Kidney (tissue), 13 donors: ENCODE measurements at regions not wholly inside any gene's neighbourhood (a gene's known extent, or its start where the extent isn't known, plus 50 kb on each side); places are given as distances from the start of the nearest gene placed in this dataset.

ENCODE experiments used
- DNase-seq, 5 donors: peaks; one replicate each; pipeline ENCODE4 v3.0.0-alpha.2; 2013 to 2020
- FAIRE-seq: peaks from 2 replicates; lab custom pipeline; 2012; peaks lifted over from hg19 to GRCh38; lab: Jason Lieb, UNC
- H3K27ac ChIP-seq, 2 donors: one replicate each; pipeline ENCODE4 v1.7.0; 2013; ENCODE audit warnings: low read depth in 2 of 2, low read length in 2 of 2, inconsistent platforms in 1 of 2
- H3K27me3 ChIP-seq: one replicate; pipeline ENCODE4 v1.7.1; 2013; ENCODE audit warnings: low read length, inconsistent platforms; ENCODE audit not compliant: control insufficient read depth, insufficient read depth
- H3K36me3 ChIP-seq, 3 donors: one replicate each; pipeline versions ENCODE4 v1.7.0 to v1.7.1; 2013; ENCODE audit warnings: low read length in 3 of 3, control low read depth in 1 of 3, inconsistent platforms in 1 of 3; ENCODE audit not compliant: insufficient read depth in 3 of 3, control insufficient read depth in 2 of 3
- H3K4me1 ChIP-seq, 3 donors: one replicate each; pipeline versions ENCODE4 v1.7.0 to v1.7.1; 2013; ENCODE audit warnings: low read length in 3 of 3, inconsistent platforms in 1 of 3, low read depth in 1 of 3; ENCODE audit not compliant: control insufficient read depth in 2 of 3, insufficient read depth in 2 of 3
- H3K4me3 ChIP-seq, 3 donors: one replicate each; pipeline versions ENCODE4 v1.7.0 to v1.8.1; 2013; ENCODE audit warnings: low read length in 3 of 3, control low read depth in 1 of 3, inconsistent platforms in 1 of 3
- H3K9ac ChIP-seq, 3 donors: one replicate each; pipeline versions ENCODE4 v1.7.0 to v1.7.1; 2013; ENCODE audit warnings: low read length in 3 of 3, control low read depth in 1 of 3, inconsistent platforms in 1 of 3
- H3K9me3 ChIP-seq, 3 donors: one replicate each; pipeline versions ENCODE4 v1.7.0 to v1.7.1; 2013; ENCODE audit warnings: low read length in 3 of 3, control low read depth in 1 of 3, inconsistent platforms in 1 of 3; ENCODE audit not compliant: control insufficient read depth in 2 of 3, insufficient read depth in 1 of 3
- intact Hi-C: fragments of 100-400 bp; cut with DNase I; formaldehyde crosslinking; loops from one replicate; pipeline ENCODE4 v1.11.1; 2022
- TF ChIP-seq, protein P1 (sequence below): IDR thresholded peaks from 3 replicates; pipeline ENCODE4 v1.5.1; 2012; ENCODE audit warnings: mild to moderate bottlenecking, moderate library complexity, borderline replicate concordance; ENCODE audit not compliant: insufficient read depth; ENCODE audit errors: extremely low read depth
- donor health status: control.
- donor health status: control.
- donor health status: control.
- donor health status: control.
- donor health status: control.
- donor health status: DM: yes; HTN: yes; CAD: no.
- donor health status: Normal renal cell carcinoma (clear cell type).

- H3K9me3 ChIP-seq = no peaks in the 10 kb centered on the region
- TF ChIP-seq, protein P1, sequence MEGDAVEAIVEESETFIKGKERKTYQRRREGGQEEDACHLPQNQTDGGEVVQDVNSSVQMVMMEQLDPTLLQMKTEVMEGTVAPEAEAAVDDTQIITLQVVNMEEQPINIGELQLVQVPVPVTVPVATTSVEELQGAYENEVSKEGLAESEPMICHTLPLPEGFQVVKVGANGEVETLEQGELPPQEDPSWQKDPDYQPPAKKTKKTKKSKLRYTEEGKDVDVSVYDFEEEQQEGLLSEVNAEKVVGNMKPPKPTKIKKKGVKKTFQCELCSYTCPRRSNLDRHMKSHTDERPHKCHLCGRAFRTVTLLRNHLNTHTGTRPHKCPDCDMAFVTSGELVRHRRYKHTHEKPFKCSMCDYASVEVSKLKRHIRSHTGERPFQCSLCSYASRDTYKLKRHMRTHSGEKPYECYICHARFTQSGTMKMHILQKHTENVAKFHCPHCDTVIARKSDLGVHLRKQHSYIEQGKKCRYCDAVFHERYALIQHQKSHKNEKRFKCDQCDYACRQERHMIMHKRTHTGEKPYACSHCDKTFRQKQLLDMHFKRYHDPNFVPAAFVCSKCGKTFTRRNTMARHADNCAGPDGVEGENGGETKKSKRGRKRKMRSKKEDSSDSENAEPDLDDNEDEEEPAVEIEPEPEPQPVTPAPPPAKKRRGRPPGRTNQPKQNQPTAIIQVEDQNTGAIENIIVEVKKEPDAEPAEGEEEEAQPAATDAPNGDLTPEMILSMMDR = no peak
- no peak overlapping the region for H3K27ac ChIP-seq
- DNase-seq (peak in 1 of 5 donors; percentile 53), FAIRE-seq (peak; percentile 92)
- H3K27me3 ChIP-seq = no peaks in the 10 kb centered on the region
- intact Hi-C loops = no loop called here
- no peak overlapping the region for H3K4me3 ChIP-seq
- no peaks in the 10 kb centered on the region for H3K36me3 ChIP-seq
- H3K9ac ChIP-seq = no peak overlapping the region
- no peaks in the 10 kb centered on the region for H3K4me1 ChIP-seq
These were observed 271.6 kb upstream of the RND3 start for GRCh38 chr2:150759106-150759505.

DNA sequence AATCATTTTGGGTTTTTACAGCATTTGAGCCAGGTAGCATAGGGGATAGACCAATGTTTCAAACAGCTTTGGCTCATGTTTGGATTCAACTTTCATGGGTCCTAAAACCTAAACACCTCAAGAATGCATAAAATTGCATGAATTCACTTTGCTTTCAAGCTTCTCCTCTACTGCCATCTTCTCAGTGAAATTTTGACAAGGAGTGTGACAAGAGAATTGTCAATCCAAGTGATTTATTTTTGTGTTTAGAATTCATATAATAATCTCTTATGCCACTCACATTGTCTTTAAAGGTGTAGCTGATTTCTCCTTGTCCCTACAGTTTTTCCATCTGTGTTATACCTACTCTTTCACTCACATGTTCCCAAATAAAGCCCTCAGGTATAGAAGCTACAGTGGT is 264.8 kb upstream of the RND3 start:
- intact Hi-C loops = no loop called here
- no peaks in the 10 kb centered on the region for H3K36me3 ChIP-seq
- no peak overlapping the region for H3K4me3 ChIP-seq
- DNase-seq = no peak
- H3K27ac ChIP-seq = no peak overlapping the region
- H3K27me3 ChIP-seq = no peaks in the 10 kb centered on the region
- TF ChIP-seq, protein P1 = no peak
- no peak for FAIRE-seq
- H3K9me3 ChIP-seq = no peaks in the 10 kb centered on the region
- H3K4me1 ChIP-seq = no peaks in the 10 kb centered on the region
- H3K9ac ChIP-seq = no peak overlapping the region

DNA sequence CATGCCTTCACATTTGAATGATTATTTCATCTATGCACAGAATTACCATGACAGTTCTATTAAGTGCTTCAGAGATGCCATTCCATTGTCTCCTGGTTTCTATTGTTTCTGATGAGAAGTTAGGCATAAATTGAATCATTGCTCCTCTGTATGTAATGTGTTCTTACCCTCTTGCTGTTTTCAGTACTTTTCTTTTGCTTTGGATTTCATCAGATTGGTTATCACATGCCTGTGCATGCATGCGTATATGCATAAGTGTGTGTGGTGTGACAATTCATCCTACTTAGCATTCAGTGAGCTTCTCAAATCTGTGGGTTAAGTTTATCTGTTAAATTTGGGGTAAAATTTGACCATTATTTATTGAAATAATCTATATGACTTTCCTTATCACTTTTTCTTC is 263.3 kb upstream of the RND3 start:
- no peaks in the 10 kb centered on the region for H3K4me1 ChIP-seq
- no peak overlapping the region for H3K27ac ChIP-seq
- FAIRE-seq (no peak), DNase-seq (no peak)
- H3K36me3 ChIP-seq = no peaks in the 10 kb centered on the region
- TF ChIP-seq, protein P1 = no peak
- no peak overlapping the region for H3K9ac ChIP-seq
- no peaks in the 10 kb centered on the region for H3K27me3 ChIP-seq
- intact Hi-C loops = no loop called here
- H3K4me3 ChIP-seq = no peak overlapping the region
- no peaks in the 10 kb centered on the region for H3K9me3 ChIP-seq

DNA sequence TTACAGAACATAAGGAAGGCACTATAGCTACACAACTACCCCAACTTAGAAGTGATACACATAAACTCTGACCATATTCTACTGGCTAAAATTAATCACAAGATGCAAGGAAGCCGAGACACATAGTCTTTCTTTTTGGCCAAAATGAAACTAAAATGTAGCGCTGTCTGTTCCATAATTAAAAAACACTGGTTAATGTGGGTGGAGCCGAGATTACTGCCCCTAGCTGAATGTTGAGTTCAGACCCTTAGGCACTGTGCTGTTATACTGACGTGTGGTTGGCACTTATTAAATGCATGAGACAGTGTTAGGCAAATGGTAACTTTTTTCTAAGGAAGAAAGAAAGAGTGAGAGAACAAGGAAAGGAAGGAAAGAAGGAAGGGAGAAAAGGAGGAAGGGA is 254.6 kb upstream of the RND3 start:
- H3K27ac ChIP-seq = no peak overlapping the region
- TF ChIP-seq, protein P1 = no peak
- intact Hi-C loops = no loop called here
- H3K9ac ChIP-seq = no peak overlapping the region
- no peaks in the 10 kb centered on the region for H3K4me1 ChIP-seq
- DNase-seq (no peak), FAIRE-seq (no peak)
- H3K9me3 ChIP-seq = no peaks in the 10 kb centered on the region
- H3K27me3 ChIP-seq = no peaks in the 10 kb centered on the region
- no peak overlapping the region for H3K4me3 ChIP-seq
- no peaks in the 10 kb centered on the region for H3K36me3 ChIP-seq
